C4-2B (cell line): ENCODE measurements at regions not wholly inside any gene's neighbourhood (a gene's known extent, or its start where the extent isn't known, plus 50 kb on each side); places are given as distances from the start of the nearest gene placed in this dataset.

Experiments
- CTCF ChIP-seq: fragments of 450-650 bp; conservative IDR thresholded peaks from 2 replicates; pipeline ENCODE4 v1.5.1; 2017; ENCODE audit warnings: mild to moderate bottlenecking
- ZFX ChIP-seq: fragments of 450-650 bp; IDR thresholded peaks from 2 replicates; pipeline ENCODE4 v1.6.1; 2017

- TF ChIP-seq CTCF (no peak), ZFX (no peak)
Measured at GRCh38 chr10:44743535-44743934, 167.6 kb upstream of the TMEM72 start.
